HG03520 (cell line): ENCODE measurements at regions not wholly inside any gene's neighbourhood (a gene's known extent, or its start where the extent isn't known, plus 50 kb on each side); places are given as distances from the start of the nearest gene placed in this dataset.

Source experiments
- ATAC-seq: cut with Tn5 transposase; IDR thresholded peaks from one replicate; pipeline ENCODE4 v1.9.1; 2021; ENCODE audit warnings: mild to moderate bottlenecking, moderate library complexity; ENCODE audit not compliant: unreplicated experiment

- ATAC-seq, result no peak
Observed at GRCh38 chr10:130642926-130643325, 506.7 kb downstream of the GLRX3 start.

- no peak for ATAC-seq
Observed at GRCh38 chr10:130647341-130647740, 511.1 kb downstream of the GLRX3 start.

GRCh38 chr10:130648807-130649206, 512.6 kb downstream of the GLRX3 start:
- no peak for ATAC-seq

GRCh38 chr10:130652544-130652943, 516.4 kb downstream of the GLRX3 start:
- ATAC-seq, result no peak

GRCh38 chr10:130652964-130653578, 516.9 kb downstream of the GLRX3 start:
- no peak for ATAC-seq

- no peak for ATAC-seq
Observed at GRCh38 chr10:130654726-130655125, 518.5 kb downstream of the GLRX3 start.

GRCh38 chr10:130655313-130656186, 519.4 kb downstream of the GLRX3 start:
- ATAC-seq, result no peak

- no peak for ATAC-seq
Observed at GRCh38 chr10:130656187-130656575, 520.0 kb downstream of the GLRX3 start.

- ATAC-seq, result no peak
Observed at GRCh38 chr10:130656582-130657133, 520.5 kb downstream of the GLRX3 start.

- no peak for ATAC-seq
Observed at GRCh38 chr10:130658687-130659290, 522.6 kb downstream of the GLRX3 start.

- no peak for ATAC-seq
Observed at GRCh38 chr10:130659528-130659927, 523.3 kb downstream of the GLRX3 start.

GRCh38 chr10:130660266-130660665, 524.1 kb downstream of the GLRX3 start:
- ATAC-seq, result no peak

- no peak for ATAC-seq
Observed at GRCh38 chr10:130661419-130661818, 525.2 kb downstream of the GLRX3 start.

- ATAC-seq, result no peak
Observed at GRCh38 chr10:130662775-130663174, 526.6 kb downstream of the GLRX3 start.

GRCh38 chr10:130664526-130664925, 528.3 kb downstream of the GLRX3 start:
- ATAC-seq, result no peak

GRCh38 chr10:130666215-130666614, 530.0 kb downstream of the GLRX3 start:
- ATAC-seq, result no peak

GRCh38 chr10:130686689-130687300, 550.6 kb downstream of the GLRX3 start:
- ATAC-seq, result no peak

- ATAC-seq, result no peak
Observed at GRCh38 chr10:130687566-130687965, 551.4 kb downstream of the GLRX3 start.

- no peak for ATAC-seq
Observed at GRCh38 chr10:130689743-130690626, 553.8 kb downstream of the GLRX3 start.

- no peak for ATAC-seq
Observed at GRCh38 chr10:130691776-130692175, 555.6 kb downstream of the GLRX3 start.
